HepG2 (cell line): ENCODE measurements at regions not wholly inside any gene's neighbourhood (a gene's known extent, or its start where the extent isn't known, plus 50 kb on each side); places are given as distances from the start of the nearest gene placed in this dataset.

Experiments used
- ATAC-seq: fragments of 200-7000 bp; cut with Tn5 transposase; 3 replicates; pipeline ENCODE4 v1.9.1; 2020; ENCODE audit warnings: mild to moderate bottlenecking, moderate library complexity
- BruUV-seq: library from RNA; stranded (reverse); fragments of 400-500 nt; replicated peaks from 2 replicates; lab custom pipeline; 2021; lab: Mats Ljungman, UMichigan
- CTCF ChIA-PET: fragments of 300-600 bp; formaldehyde crosslinking; extraction: SDS; loops from one replicate; lab custom pipeline; 2021; ENCODE audit warnings: low total read pairs, inconsistent platforms, low intra/inter-chr PET ratio; lab: Yijun Ruan, JAX
- POLR2A ChIA-PET: fragments of 350-600 bp; sonication (Branson Sonifier 250); formaldehyde crosslinking; loops from one replicate; lab custom pipeline; 2020; ENCODE audit warnings: antibody characterized with exemption, inconsistent platforms; lab: Yijun Ruan, JAX
- DNase-seq: peaks from one replicate; pipeline ENCODE4 v3.0.0-alpha.2; 2015; ENCODE audit warnings: low spot score
- FAIRE-seq: peaks from 3 replicates; lab custom pipeline; 2011; peaks lifted over from hg19 to GRCh38; lab: Jason Lieb, UNC
- H2AFZ ChIP-seq: one replicate; pipeline ENCODE4 v1.6.1; 2011; ENCODE audit warnings: low read length, inconsistent platforms
- H3K27ac ChIP-seq: fragments of 300-600 bp; 3 replicates; pipeline ENCODE4 v1.8.0; 2011; ENCODE audit warnings: mixed run types, mild to moderate bottlenecking, mixed read lengths, low read length, inconsistent platforms; ENCODE audit not compliant: insufficient read depth; ENCODE audit errors: extremely low read length
- H3K27me3 ChIP-seq, 2 experiments: fragments of 200-600 bp in 1 of 2; 2 replicates in 1 of 2; 3 replicates in 1 of 2; pipeline versions ENCODE4 v1.6.0 to v1.8.0; 2011; ENCODE audit warnings: low read length in 2 of 2, mild to moderate bottlenecking in 2 of 2, moderate library complexity in 2 of 2, inconsistent platforms in 1 of 2; ENCODE audit not compliant: insufficient read depth in 2 of 2, control insufficient read depth in 1 of 2
- H3K36me3 ChIP-seq, 2 experiments: fragments of 200-600 bp in 1 of 2; replicated peaks in 1 of 2; 2 replicates in 1 of 2; 3 replicates in 1 of 2; pipeline versions ENCODE4 v1.5.1 to v1.8.0; 2011; ENCODE audit warnings: low read length in 2 of 2, inconsistent platforms in 1 of 2; ENCODE audit not compliant: insufficient read depth in 2 of 2, control insufficient read depth in 1 of 2
- H3K4me1 ChIP-seq: 2 replicates; pipeline ENCODE4 v1.5.1; 2012; ENCODE audit warnings: low read length, inconsistent platforms; ENCODE audit not compliant: insufficient read depth
- H3K4me2 ChIP-seq: 2 replicates; pipeline ENCODE4 v1.6.0; 2011; ENCODE audit warnings: low read depth, low read length, inconsistent platforms
- H3K4me3 ChIP-seq, 3 experiments: fragments of 200-600 bp in 1 of 3; sonication (generic), shearing (Covaris generic) in 1 of 3; replicated peaks in 1 of 3; 2 replicates each; pipeline ENCODE4 v1.5.1; 2011 to 2016; ENCODE audit warnings: low read length in 3 of 3, inconsistent platforms in 2 of 3, low read depth in 2 of 3, mild to moderate bottlenecking in 2 of 3, control low read depth in 1 of 3, mixed read lengths in 1 of 3; ENCODE audit not compliant: insufficient read depth in 1 of 3
- H3K79me2 ChIP-seq: one replicate; pipeline ENCODE4 v1.6.1; 2011; ENCODE audit warnings: low read length, inconsistent platforms; ENCODE audit not compliant: insufficient read depth
- H3K9ac ChIP-seq: 2 replicates; pipeline ENCODE4 v1.6.0; 2011; ENCODE audit warnings: mild to moderate bottlenecking, low read depth, low read length, inconsistent platforms; ENCODE audit not compliant: insufficient read depth
- H3K9me3 ChIP-seq: 2 replicates; pipeline ENCODE4 v1.5.1; 2012; ENCODE audit warnings: mild to moderate bottlenecking, low read length
- H4K20me1 ChIP-seq: 2 replicates; pipeline ENCODE4 v1.6.0; 2011; ENCODE audit warnings: inconsistent platforms, mild to moderate bottlenecking, low read length, moderate library complexity; ENCODE audit not compliant: insufficient read depth
- CBX1 ChIP-seq: IDR thresholded peaks from one replicate; pipeline ENCODE4 v1.6.1; 2016; ENCODE audit warnings: antibody characterized with exemption, low read depth
- GABPA ChIP-seq, 2 experiments: IDR thresholded peaks; 2 replicates each; pipeline ENCODE4 v1.6.1; 2011 to 2016; ENCODE audit warnings: low read depth in 2 of 2, low read length in 1 of 2, missing biosample characterization in 1 of 2, missing genetic modification characterization in 1 of 2
- HNF4A ChIP-seq: sonication (generic); formaldehyde crosslinking; IDR thresholded peaks from 2 replicates; pipeline ENCODE4 v1.4.0; 2020; ENCODE audit warnings: missing genetic modification reagents
- KDM5B ChIP-seq: sonication (generic); formaldehyde crosslinking; IDR thresholded peaks from 2 replicates; pipeline ENCODE4 v1.4.0; 2020; ENCODE audit warnings: missing genetic modification reagents, mild to moderate bottlenecking, borderline replicate concordance
- MBD4 ChIP-seq: IDR thresholded peaks from 2 replicates; pipeline ENCODE4 v1.6.1; 2012; ENCODE audit warnings: low read length, inconsistent platforms, borderline replicate concordance
- NFAT5 ChIP-seq: sonication (generic); formaldehyde crosslinking; IDR thresholded peaks from 2 replicates; pipeline ENCODE4 v1.4.0; 2020; ENCODE audit warnings: missing genetic modification reagents
- POLR2G ChIP-seq: fragments of 200-400 bp; formaldehyde crosslinking; IDR thresholded peaks from 2 replicates; pipeline ENCODE4 v1.6.1; 2018; ENCODE audit warnings: mild to moderate bottlenecking, low read depth, low read length, moderate library complexity
- WIZ ChIP-seq: sonication (generic); formaldehyde crosslinking; IDR thresholded peaks from 2 replicates; pipeline ENCODE4 v1.5.1; 2020; ENCODE audit warnings: mild to moderate bottlenecking, missing genetic modification reagents
- ZIK1 ChIP-seq: sonication (generic); formaldehyde crosslinking; IDR thresholded peaks from 2 replicates; pipeline ENCODE4 v1.5.0; 2020; ENCODE audit warnings: mild to moderate bottlenecking, low read depth, missing genetic modification reagents, borderline replicate concordance
- ZNF761 ChIP-seq: sonication (generic); formaldehyde crosslinking; conservative IDR thresholded peaks from 2 replicates; pipeline ENCODE4 v1.4.0; 2020; ENCODE audit warnings: mild to moderate bottlenecking, missing genetic modification reagents
- ZNF775 ChIP-seq: sonication (generic); formaldehyde crosslinking; IDR thresholded peaks from 2 replicates; pipeline ENCODE4 v1.4.0; 2020; ENCODE audit warnings: missing genetic modification reagents, mild to moderate bottlenecking, moderate library complexity, borderline replicate concordance
- WGBS: methylation state at CpG from one replicate; pipeline ENCODE4 v1.1.6; 2017; ENCODE audit warnings: low lambda C conversion rate; 5-methylcytosine and 5-hydroxymethylcytosine counted together
- in situ Hi-C: cut with HindIII; loops from 2 replicates; pipeline ENCODE4 v1.10.0; 2017; ENCODE audit warnings: low pct_unique_long_range_greater_than_20kb; ENCODE audit not compliant: extremely low pct_ligation_motif_present
- intact Hi-C: fragments of 100-400 bp; cut with micrococcal nuclease; formaldehyde crosslinking; loops from one replicate; pipeline ENCODE4 v1.10.0; 2022; ENCODE audit not compliant: unreplicated experiment
- TF ChIP-seq, protein P1 (sequence below): sonication (generic); formaldehyde crosslinking; IDR thresholded peaks from 2 replicates; pipeline ENCODE4 v1.8.0; 2022; ENCODE audit warnings: mild to moderate bottlenecking, missing genetic modification reagents, borderline replicate concordance
- TF ChIP-seq, protein P2 (sequence below): sonication (generic); formaldehyde crosslinking; IDR thresholded peaks from 2 replicates; pipeline ENCODE4 v1.8.0; 2022; ENCODE audit warnings: mild to moderate bottlenecking, missing genetic modification reagents, moderate library complexity
- TF ChIP-seq, protein P3 (sequence below): sonication (generic); formaldehyde crosslinking; IDR thresholded peaks from 2 replicates; pipeline ENCODE4 v1.4.0; 2020; ENCODE audit warnings: missing genetic modification reagents
- TF ChIP-seq, protein P4 (sequence below): sonication (generic); formaldehyde crosslinking; IDR thresholded peaks from 2 replicates; pipeline ENCODE4 v1.5.0; 2020; ENCODE audit warnings: mild to moderate bottlenecking, missing genetic modification reagents

- Histone ChIP-seq H4K20me1 (no peaks in the 10 kb centered on the region), H2AFZ (no peak overlapping the region), H3K4me3 (no peak overlapping the region), H3K9ac (no peak overlapping the region), H3K4me2 (no peak overlapping the region), H3K27ac (no peak overlapping the region), H3K79me2 (no peaks in the 10 kb centered on the region), H3K9me3 (no peaks in the 10 kb centered on the region; the same call in 1 of the 2 replicates), H3K27me3 (no peaks in the 10 kb centered on the region), H3K36me3 (no peaks in the 10 kb centered on the region), H3K4me1 (no peaks in the 10 kb centered on the region)
- no peak for TF ChIP-seq ZNF761 (CRISPR knock-in tag)
- no peak for TF ChIP-seq NFAT5 (CRISPR knock-in tag)
- TF ChIP-seq CBX1: no peak
- no peak for TF ChIP-seq POLR2G
- TF ChIP-seq GABPA (IDR thresholded peaks at IDR 0.05; ENCODE audit: low read depth, low read length): no peak
- TF ChIP-seq GABPA (CRISPR knock-in tag; IDR thresholded peaks at IDR 0.05; ENCODE audit: low read depth): no peak
- TF ChIP-seq, protein P1, sequence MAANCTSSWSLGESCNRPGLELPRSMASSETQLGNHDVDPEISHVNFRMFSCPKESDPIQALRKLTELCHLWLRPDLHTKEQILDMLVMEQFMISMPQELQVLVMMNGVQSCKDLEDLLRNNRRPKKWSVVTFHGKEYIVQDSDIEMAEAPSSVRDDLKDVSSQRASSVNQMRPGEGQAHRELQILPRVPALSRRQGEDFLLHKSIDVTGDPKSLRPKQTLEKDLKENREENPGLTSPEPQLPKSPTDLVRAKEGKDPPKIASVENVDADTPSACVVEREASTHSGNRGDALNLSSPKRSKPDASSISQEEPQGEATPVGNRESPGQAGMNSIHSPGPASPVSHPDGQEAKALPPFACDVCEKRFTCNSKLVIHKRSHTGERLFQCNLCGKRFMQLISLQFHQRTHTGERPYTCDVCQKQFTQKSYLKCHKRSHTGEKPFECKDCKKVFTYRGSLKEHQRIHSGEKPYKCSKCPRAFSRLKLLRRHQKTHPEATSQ: no peak
- TF ChIP-seq ZIK1 (CRISPR knock-in tag): no peak
- TF ChIP-seq, protein P2, sequence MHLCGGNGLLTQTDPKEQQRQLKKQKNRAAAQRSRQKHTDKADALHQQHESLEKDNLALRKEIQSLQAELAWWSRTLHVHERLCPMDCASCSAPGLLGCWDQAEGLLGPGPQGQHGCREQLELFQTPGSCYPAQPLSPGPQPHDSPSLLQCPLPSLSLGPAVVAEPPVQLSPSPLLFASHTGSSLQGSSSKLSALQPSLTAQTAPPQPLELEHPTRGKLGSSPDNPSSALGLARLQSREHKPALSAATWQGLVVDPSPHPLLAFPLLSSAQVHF (CRISPR knock-in tag): no peak
- TF ChIP-seq, protein P3, sequence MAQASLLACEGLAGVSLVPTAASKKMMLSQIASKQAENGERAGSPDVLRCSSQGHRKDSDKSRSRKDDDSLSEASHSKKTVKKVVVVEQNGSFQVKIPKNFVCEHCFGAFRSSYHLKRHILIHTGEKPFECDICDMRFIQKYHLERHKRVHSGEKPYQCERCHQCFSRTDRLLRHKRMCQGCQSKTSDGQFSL: no peak
- TF ChIP-seq WIZ (CRISPR knock-in tag): no peak
- TF ChIP-seq, protein P4, sequence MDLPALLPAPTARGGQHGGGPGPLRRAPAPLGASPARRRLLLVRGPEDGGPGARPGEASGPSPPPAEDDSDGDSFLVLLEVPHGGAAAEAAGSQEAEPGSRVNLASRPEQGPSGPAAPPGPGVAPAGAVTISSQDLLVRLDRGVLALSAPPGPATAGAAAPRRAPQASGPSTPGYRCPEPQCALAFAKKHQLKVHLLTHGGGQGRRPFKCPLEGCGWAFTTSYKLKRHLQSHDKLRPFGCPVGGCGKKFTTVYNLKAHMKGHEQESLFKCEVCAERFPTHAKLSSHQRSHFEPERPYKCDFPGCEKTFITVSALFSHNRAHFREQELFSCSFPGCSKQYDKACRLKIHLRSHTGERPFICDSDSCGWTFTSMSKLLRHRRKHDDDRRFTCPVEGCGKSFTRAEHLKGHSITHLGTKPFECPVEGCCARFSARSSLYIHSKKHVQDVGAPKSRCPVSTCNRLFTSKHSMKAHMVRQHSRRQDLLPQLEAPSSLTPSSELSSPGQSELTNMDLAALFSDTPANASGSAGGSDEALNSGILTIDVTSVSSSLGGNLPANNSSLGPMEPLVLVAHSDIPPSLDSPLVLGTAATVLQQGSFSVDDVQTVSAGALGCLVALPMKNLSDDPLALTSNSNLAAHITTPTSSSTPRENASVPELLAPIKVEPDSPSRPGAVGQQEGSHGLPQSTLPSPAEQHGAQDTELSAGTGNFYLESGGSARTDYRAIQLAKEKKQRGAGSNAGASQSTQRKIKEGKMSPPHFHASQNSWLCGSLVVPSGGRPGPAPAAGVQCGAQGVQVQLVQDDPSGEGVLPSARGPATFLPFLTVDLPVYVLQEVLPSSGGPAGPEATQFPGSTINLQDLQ (CRISPR knock-in tag): no peak
- no peak for TF ChIP-seq HNF4A
- TF ChIP-seq KDM5B: no peak
- TF ChIP-seq ZNF775: no peak
- no peak for TF ChIP-seq MBD4
- intact Hi-C loops (no loop called here), in situ Hi-C loops (no loop called here)
- ChIA-PET CTCF (no interaction called here), POLR2A (no interaction called here)
- DNase-seq (no peak), FAIRE-seq (no peak), ATAC-seq (no peak)
- WGBS: 14% methylated on average over 1 of the region's 1 CpG
- no TSS peak for BruUV-seq
These were observed 64.8 kb upstream of the SGO1 start for GRCh38 chr3:20250786-20251185.
